Ascending aorta (tissue), 2 donors: ENCODE measurements at regions not wholly inside any gene's neighbourhood (a gene's known extent, or its start where the extent isn't known, plus 50 kb on each side); places are given as distances from the start of the nearest gene placed in this dataset.

Experiments used
- DNase-seq, 2 donors: peaks; one replicate each; pipeline ENCODE4 v3.0.0-alpha.2; 2019; ENCODE audit warnings: low spot score in 2 of 2
- H3K27ac ChIP-seq, 2 donors: fragments of 200-600 bp; sonication (generic); one replicate each; pipeline ENCODE4 v1.5.1; 2016 to 2017; ENCODE audit warnings: mild to moderate bottlenecking in 1 of 2
- H3K27me3 ChIP-seq: fragments of 200-600 bp; sonication (generic); one replicate; pipeline ENCODE4 v1.5.1; 2017
- H3K36me3 ChIP-seq, 2 donors: fragments of 200-600 bp; sonication (generic); one replicate each; pipeline ENCODE4 v1.5.1; 2016
- H3K4me1 ChIP-seq, 2 donors: fragments of 200-600 bp; sonication (generic); one replicate each; pipeline ENCODE4 v1.5.1; 2016 to 2017; ENCODE audit warnings: mild to moderate bottlenecking in 1 of 2
- H3K4me3 ChIP-seq, 2 donors: fragments of 200-600 bp; sonication (generic); one replicate each; pipeline ENCODE4 v1.5.1; 2016 to 2017; ENCODE audit warnings: mild to moderate bottlenecking in 1 of 2
- H3K9me3 ChIP-seq, 2 donors: fragments of 200-600 bp; sonication (generic); one replicate each; pipeline ENCODE4 v1.5.1; 2016
- CTCF ChIP-seq, 3 experiments: fragments of 200-600 bp in 2 of 3; fragments of 450-650 bp in 1 of 3; sonication (generic) in 2 of 3; IDR thresholded peaks; one replicate each; pipeline ENCODE4 v1.5.1; 2016 to 2019; ENCODE audit warnings: antibody characterized with exemption in 3 of 3, mild to moderate bottlenecking in 1 of 3, moderate library complexity in 1 of 3
- intact Hi-C: fragments of 100-400 bp; cut with DNase I; formaldehyde crosslinking; loops from one replicate; pipeline ENCODE4 v1.15.1; 2023

- no peak for DNase-seq
- H3K4me1 ChIP-seq: no peaks in the 10 kb centered on the region
- intact Hi-C loops: loop anchor here (10.0 kb wide), 1 partner anchor 141 kb away; no protein-coding TSS in a partner anchor
- no peak overlapping the region for H3K4me3 ChIP-seq
- H3K9me3 ChIP-seq: no peaks in the 10 kb centered on the region
- H3K27me3 ChIP-seq: no peaks in the 10 kb centered on the region
- H3K27ac ChIP-seq: no peak overlapping the region
- H3K36me3 ChIP-seq: no peaks in the 10 kb centered on the region
- peak in 2 of 3 experiments; percentile 18 to 37 for TF ChIP-seq CTCF (IDR thresholded peaks at IDR 0.05)
Observed at GRCh38 chr15:26095710-26096330, 232.7 kb upstream of the ATP10A start.

- no peaks in the 10 kb centered on the region for H3K9me3 ChIP-seq
- H3K27ac ChIP-seq: no peak overlapping the region
- intact Hi-C loops: loop anchor here (10.0 kb wide), 1 partner anchor 136 kb away; no protein-coding TSS in a partner anchor
- DNase-seq: no peak
- H3K4me1 ChIP-seq: no peaks in the 10 kb centered on the region
- H3K27me3 ChIP-seq: no peaks in the 10 kb centered on the region
- H3K4me3 ChIP-seq: no peak overlapping the region
- H3K36me3 ChIP-seq: no peaks in the 10 kb centered on the region
- TF ChIP-seq CTCF (IDR thresholded peaks at IDR 0.05): no peak
Observed at GRCh38 chr15:26091184-26091583, 228.1 kb upstream of the ATP10A start.

GRCh38 chr15:26087881-26088280, 224.8 kb upstream of the ATP10A start:
- H3K36me3 ChIP-seq: no peaks in the 10 kb centered on the region
- peaks cover 0 to 7% of the 10 kb centered on the region in 2 donors for H3K4me1 ChIP-seq
- H3K9me3 ChIP-seq: no peaks in the 10 kb centered on the region
- no peak overlapping the region for H3K4me3 ChIP-seq
- TF ChIP-seq CTCF (IDR thresholded peaks at IDR 0.05): no peak
- intact Hi-C loops: loop anchor here (10.0 kb wide), 1 partner anchor 303 kb away; no protein-coding TSS in a partner anchor
- no peaks in the 10 kb centered on the region for H3K27me3 ChIP-seq
- no peak overlapping the region for H3K27ac ChIP-seq
- no peak for DNase-seq

- H3K27me3 ChIP-seq: no peaks in the 10 kb centered on the region
- no peaks in the 10 kb centered on the region for H3K9me3 ChIP-seq
- DNase-seq: no peak
- no peak overlapping the region for H3K4me3 ChIP-seq
- TF ChIP-seq CTCF (IDR thresholded peaks at IDR 0.05): no peak
- H3K36me3 ChIP-seq: no peaks in the 10 kb centered on the region
- H3K4me1 ChIP-seq: peaks cover 0 to 7% of the 10 kb centered on the region in 2 donors
- H3K27ac ChIP-seq: no peak overlapping the region
- intact Hi-C loops: loop anchor here (10.0 kb wide), 1 partner anchor 303 kb away; no protein-coding TSS in a partner anchor
Observed at GRCh38 chr15:26087395-26087794, 224.3 kb upstream of the ATP10A start.

GRCh38 chr15:26084771-26085170, 221.6 kb upstream of the ATP10A start:
- H3K4me3 ChIP-seq: no peak overlapping the region
- H3K36me3 ChIP-seq: no peaks in the 10 kb centered on the region
- no peak overlapping the region for H3K27ac ChIP-seq
- intact Hi-C loops: loop anchor here (5.0 to 10.0 kb wide), 5 partner anchors 222 to 647 kb away; partner anchors contain the start of genes ATP10A and UBE3A
- H3K4me1 ChIP-seq: peaks cover 0 to 7% of the 10 kb centered on the region in 2 donors
- no peak for DNase-seq
- no peaks in the 10 kb centered on the region for H3K9me3 ChIP-seq
- H3K27me3 ChIP-seq: no peaks in the 10 kb centered on the region
- TF ChIP-seq CTCF (IDR thresholded peaks at IDR 0.05): no peak
